ENCODE measurements at regions not wholly inside any gene's neighbourhood (a gene's known extent, or its start where the extent isn't known, plus 50 kb on each side); places are given as distances from the start of the nearest gene placed in this dataset.

- no peak for TF ChIP-seq CHD7 (IDR thresholded peaks at IDR 0.05; ENCODE audit: insufficient replicate concordance, low read length)
- no peak for TF ChIP-seq CBX8 (IDR thresholded peaks at IDR 0.05; ENCODE audit: borderline replicate concordance, low read depth, low read length)
- no peak for TF ChIP-seq FOSL1 (IDR thresholded peaks at IDR 0.05; ENCODE audit: insufficient read depth, low read depth, low read length)
- no peak for TF ChIP-seq TCF12 (IDR thresholded peaks at IDR 0.05; ENCODE audit: low read depth, low read length)
- TF ChIP-seq JUN (IDR thresholded peaks at IDR 0.05; ENCODE audit: low read depth, low read length), result no peak
- TF ChIP-seq EGR1 (IDR thresholded peaks at IDR 0.05; ENCODE audit: borderline replicate concordance, low read depth, low read length), result no peak
These were observed 1367.2 kb downstream of the EFNB2 start (continued) for GRCh38 chr13:105168295-105168694.
